Right lung (tissue), 2 donors: ENCODE measurements at regions not wholly inside any gene's neighbourhood (a gene's known extent, or its start where the extent isn't known, plus 50 kb on each side); places are given as distances from the start of the nearest gene placed in this dataset.

Experiments used
- DNase-seq, 2 donors: peaks; one replicate each; pipeline ENCODE4 v3.0.0-alpha.2; 2013

GRCh38 chr15:31824024-31824423 lies 206.3 kb upstream of the CHRNA7 start:
- no peak for DNase-seq

- DNase-seq = no peak
Measured at GRCh38 chr15:31828594-31828993, 201.7 kb upstream of the CHRNA7 start.

- no peak for DNase-seq
Measured at GRCh38 chr15:31830591-31830990, 199.7 kb upstream of the CHRNA7 start.

- no peak for DNase-seq
Measured at GRCh38 chr15:31831596-31831995, 198.7 kb upstream of the CHRNA7 start.

GRCh38 chr15:31834654-31835053 lies 195.7 kb upstream of the CHRNA7 start:
- DNase-seq = no peak

- no peak for DNase-seq
Measured at GRCh38 chr15:31839388-31839787, 190.9 kb upstream of the CHRNA7 start.

- DNase-seq = no peak
Measured at GRCh38 chr15:31840849-31841476, 189.4 kb upstream of the CHRNA7 start.

- DNase-seq = no peak
Measured at GRCh38 chr15:31842532-31843195, 187.7 kb upstream of the CHRNA7 start.

- no peak for DNase-seq
Measured at GRCh38 chr15:31843426-31844055, 186.8 kb upstream of the CHRNA7 start.

- no peak for DNase-seq
Measured at GRCh38 chr15:31845791-31846190, 184.5 kb upstream of the CHRNA7 start.

- DNase-seq = no peak
Measured at GRCh38 chr15:31847961-31848360, 182.4 kb upstream of the CHRNA7 start.

- no peak for DNase-seq
Measured at GRCh38 chr15:31848621-31849020, 181.7 kb upstream of the CHRNA7 start.

GRCh38 chr15:31852933-31853799 lies 177.1 kb upstream of the CHRNA7 start:
- no peak for DNase-seq

GRCh38 chr15:31856581-31856980 lies 173.7 kb upstream of the CHRNA7 start:
- no peak for DNase-seq

- no peak for DNase-seq
Measured at GRCh38 chr15:31857194-31857593, 173.1 kb upstream of the CHRNA7 start.

GRCh38 chr15:31858026-31858425 lies 172.3 kb upstream of the CHRNA7 start:
- DNase-seq = no peak

- no peak for DNase-seq
Measured at GRCh38 chr15:31866248-31866647, 164.1 kb upstream of the CHRNA7 start.

- DNase-seq = peak in 1 of 2 donors; percentile 20
Measured at GRCh38 chr15:31867536-31868442, 162.5 kb upstream of the CHRNA7 start.

- peak in 1 of 2 donors; percentile 6 for DNase-seq
Measured at GRCh38 chr15:31869686-31870307, 160.5 kb upstream of the CHRNA7 start.

- peak; percentile 86 to 87 for DNase-seq
Measured at GRCh38 chr15:31870328-31871165, 159.8 kb upstream of the CHRNA7 start, which contains the start of gene OTUD7A. Gene OTUD7A (minus strand): TSS chr15:31870673.
